RWPE1 (cell line): ENCODE measurements at regions not wholly inside any gene's neighbourhood (a gene's known extent, or its start where the extent isn't known, plus 50 kb on each side); places are given as distances from the start of the nearest gene placed in this dataset.

Source experiments
- CTCF ChIA-PET: fragments of 350-600 bp; sonication (Branson Sonifier 250); formaldehyde crosslinking; extraction: SDS; loops from one replicate; lab custom pipeline; 2021; lab: Yijun Ruan, JAX
- POLR2A ChIA-PET: fragments of 400-600 bp; formaldehyde crosslinking; extraction: SDS; loops from one replicate; lab custom pipeline; 2020; ENCODE audit warnings: antibody characterized with exemption; ENCODE audit not compliant: low non-redundant PET; lab: Yijun Ruan, JAX
- DNase-seq: peaks from one replicate; pipeline ENCODE4 v3.0.0; 2012; ENCODE audit warnings: low spot score
- H3K27ac ChIP-seq: fragments of 450-650 bp; 2 replicates; pipeline ENCODE4 v1.5.1; 2017
- TF ChIP-seq, protein P1 (sequence below): fragments of 450-650 bp; conservative IDR thresholded peaks from 2 replicates; pipeline ENCODE4 v1.5.1; 2017; ENCODE audit warnings: low read depth, mild to moderate bottlenecking

DNA sequence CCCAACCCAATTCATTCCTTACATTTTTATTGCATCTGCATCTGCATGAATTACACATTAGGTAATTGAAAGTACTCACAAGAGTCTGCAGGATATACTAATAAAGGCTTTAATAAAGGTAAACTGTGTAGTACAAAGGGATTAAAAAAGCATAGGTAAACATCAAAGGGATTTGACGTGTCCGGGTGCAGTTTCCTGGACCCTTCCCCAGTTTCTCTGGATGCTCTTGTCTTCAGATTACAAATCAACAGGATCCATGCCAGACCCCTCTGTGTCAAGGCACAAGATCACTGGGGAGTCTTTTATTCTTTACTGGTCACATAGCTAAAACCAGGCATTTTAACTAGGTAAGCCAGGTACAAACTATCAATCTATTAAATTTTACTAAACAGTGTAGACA, 177.2 kb upstream of the TYRP1 start:
- CTCF ChIA-PET: no interaction called here

DNA sequence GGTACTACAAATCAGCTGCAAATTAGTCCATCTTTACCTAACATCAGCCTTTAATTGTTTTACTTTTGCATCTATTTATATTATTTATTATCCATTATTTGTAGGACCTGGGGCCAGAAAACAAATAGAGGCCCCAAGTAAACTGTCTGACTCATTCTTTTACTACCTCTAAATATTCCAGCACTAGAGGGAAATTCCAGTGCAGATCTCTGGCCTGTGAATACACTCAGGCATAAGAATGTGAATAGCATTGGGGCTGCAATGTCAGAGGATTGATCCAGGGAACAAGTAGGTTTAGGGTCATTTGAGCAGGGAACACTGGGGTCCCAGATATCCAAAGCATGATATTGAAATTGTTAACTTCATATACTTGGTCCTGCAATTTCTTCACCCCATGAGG, 176.6 kb upstream of the TYRP1 start:
- POLR2A ChIA-PET: no interaction called here
- no peak overlapping the region for H3K27ac ChIP-seq
- TF ChIP-seq, protein P1, sequence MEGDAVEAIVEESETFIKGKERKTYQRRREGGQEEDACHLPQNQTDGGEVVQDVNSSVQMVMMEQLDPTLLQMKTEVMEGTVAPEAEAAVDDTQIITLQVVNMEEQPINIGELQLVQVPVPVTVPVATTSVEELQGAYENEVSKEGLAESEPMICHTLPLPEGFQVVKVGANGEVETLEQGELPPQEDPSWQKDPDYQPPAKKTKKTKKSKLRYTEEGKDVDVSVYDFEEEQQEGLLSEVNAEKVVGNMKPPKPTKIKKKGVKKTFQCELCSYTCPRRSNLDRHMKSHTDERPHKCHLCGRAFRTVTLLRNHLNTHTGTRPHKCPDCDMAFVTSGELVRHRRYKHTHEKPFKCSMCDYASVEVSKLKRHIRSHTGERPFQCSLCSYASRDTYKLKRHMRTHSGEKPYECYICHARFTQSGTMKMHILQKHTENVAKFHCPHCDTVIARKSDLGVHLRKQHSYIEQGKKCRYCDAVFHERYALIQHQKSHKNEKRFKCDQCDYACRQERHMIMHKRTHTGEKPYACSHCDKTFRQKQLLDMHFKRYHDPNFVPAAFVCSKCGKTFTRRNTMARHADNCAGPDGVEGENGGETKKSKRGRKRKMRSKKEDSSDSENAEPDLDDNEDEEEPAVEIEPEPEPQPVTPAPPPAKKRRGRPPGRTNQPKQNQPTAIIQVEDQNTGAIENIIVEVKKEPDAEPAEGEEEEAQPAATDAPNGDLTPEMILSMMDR: no peak
- CTCF ChIA-PET: interaction anchor here (0.5 to 0.6 kb wide), 2 partner anchors 187 to 408 kb away, joined by 3 to 4 read pairs; no protein-coding TSS in a partner anchor
- DNase-seq: no peak

More for the DNA sequence above, 177.2 kb upstream of the TYRP1 start:
- TF ChIP-seq, protein P1: no peak
- DNase-seq: no peak
- no peak overlapping the region for H3K27ac ChIP-seq
- POLR2A ChIA-PET: no interaction called here

DNA sequence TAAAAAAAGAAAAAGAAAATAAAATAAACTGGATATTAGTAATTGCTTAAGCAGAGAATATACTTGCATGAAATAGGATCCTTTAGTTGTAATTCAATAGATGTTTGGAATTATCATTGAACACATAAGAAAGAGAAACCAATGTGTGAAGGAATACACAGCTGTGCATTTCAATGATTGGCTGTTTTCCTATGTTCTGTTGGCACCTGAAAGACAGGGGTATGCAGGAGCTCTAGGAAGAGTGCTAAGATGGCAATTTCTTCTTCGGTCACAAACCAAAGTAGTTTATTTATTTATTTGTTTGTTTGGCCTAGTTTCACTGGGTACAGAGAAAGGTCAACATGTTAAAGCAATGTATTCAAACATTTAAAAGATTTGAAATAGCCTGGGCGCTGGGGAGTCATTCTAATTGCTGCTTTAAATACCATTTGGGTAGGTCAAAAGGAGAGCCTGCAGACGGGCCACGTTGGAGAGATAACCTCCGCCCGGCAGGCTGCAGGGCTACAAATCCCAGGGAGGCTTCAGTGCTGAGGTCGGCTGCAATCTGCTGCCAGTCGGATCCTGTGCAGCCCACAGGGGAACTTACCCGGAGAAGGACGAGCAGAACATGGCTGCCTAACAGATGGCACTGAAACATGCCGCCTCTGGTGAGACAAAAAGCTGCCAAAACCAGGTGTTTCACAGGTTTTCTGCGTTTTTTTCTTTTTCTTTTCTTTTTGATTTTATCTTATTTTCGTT, 154.2 kb upstream of the TYRP1 start:
- POLR2A ChIA-PET: no interaction called here
- H3K27ac ChIP-seq: no peak overlapping the region
- CTCF ChIA-PET: interaction anchor here (0.6 to 0.7 kb wide), 2 partner anchors 25 to 885 kb away, joined by 3 read pairs; no protein-coding TSS in a partner anchor
- TF ChIP-seq, protein P1: no peak
- no peak for DNase-seq

DNA sequence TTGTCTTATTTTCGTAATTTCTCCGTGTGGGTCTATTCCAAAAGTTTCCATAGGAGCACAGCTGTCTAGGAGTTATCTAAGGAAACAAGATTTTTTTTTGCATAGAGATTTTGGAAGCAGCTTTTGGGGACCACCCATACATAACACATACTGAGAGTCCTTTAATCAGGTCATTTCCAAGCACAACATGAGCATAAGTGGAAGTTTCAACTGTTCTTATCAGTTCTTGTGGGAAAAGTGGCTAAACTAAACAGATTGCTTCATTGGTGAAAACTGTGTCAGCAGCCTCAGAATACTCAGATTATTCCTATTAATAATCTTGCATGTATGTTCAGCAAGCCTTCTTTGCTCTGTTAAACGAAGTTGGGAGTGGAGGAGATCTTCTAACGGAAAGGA, 153.6 kb upstream of the TYRP1 start:
- CTCF ChIA-PET: interaction anchor here (0.7 kb wide), 1 partner anchor 24 kb away, joined by 3 read pairs; no protein-coding TSS in a partner anchor
- TF ChIP-seq, protein P1: no peak
- no peak overlapping the region for H3K27ac ChIP-seq
- POLR2A ChIA-PET: no interaction called here
- no peak for DNase-seq

DNA sequence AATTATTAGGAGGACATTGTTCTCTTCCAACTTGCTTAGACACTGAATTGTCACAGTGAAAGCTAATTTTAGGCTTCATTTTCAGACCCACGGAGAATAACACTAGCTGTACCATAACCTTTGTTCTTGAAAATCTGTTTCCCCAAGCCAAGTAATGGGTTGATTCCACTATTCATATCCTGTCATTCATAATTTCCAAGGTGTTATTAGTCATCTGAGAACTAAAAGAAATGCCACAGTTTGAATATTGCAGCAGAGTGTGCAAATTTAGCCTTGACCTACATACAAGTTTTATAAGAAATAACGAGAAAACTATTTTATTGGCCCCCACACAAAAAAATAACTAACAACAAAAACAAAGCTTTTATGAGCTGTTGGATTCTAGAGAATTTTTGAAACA, 148.5 kb upstream of the TYRP1 start:
- TF ChIP-seq, protein P1: no peak
- DNase-seq: no peak
- ChIA-PET POLR2A (no interaction called here), CTCF (no interaction called here)
- no peak overlapping the region for H3K27ac ChIP-seq

DNA sequence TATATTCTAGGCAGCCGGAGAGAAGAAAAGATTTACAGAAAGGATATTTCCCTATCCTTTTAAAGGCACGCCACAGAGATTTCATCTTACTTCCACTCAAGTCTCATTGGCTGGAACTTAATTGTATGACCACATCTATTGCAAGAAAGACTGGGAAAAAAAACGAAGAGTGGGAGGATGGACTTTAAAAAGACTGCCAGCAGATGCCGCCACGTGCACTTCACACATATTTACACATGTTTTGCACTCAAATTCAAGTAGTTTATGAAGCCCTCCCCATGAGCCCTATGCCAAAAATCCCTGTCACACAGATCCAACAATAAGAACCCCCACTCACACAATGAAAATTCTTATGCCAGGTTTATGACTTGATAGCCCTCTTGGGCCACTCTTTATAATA, 138.5 kb upstream of the TYRP1 start:
- TF ChIP-seq, protein P1: no peak
- H3K27ac ChIP-seq: no peak overlapping the region
- DNase-seq: peak; percentile 3
- ChIA-PET CTCF (interaction anchor here (0.7 to 3.3 kb wide), 3 partner anchors 14 to 167 kb away, joined by 3 to 17 read pairs (median 3); no protein-coding TSS in a partner anchor), POLR2A (no interaction called here)
